Breast epithelium (tissue), 4 donors: ENCODE measurements at regions not wholly inside any gene's neighbourhood (a gene's known extent, or its start where the extent isn't known, plus 50 kb on each side); places are given as distances from the start of the nearest gene placed in this dataset.

ENCODE experiments used
- DNase-seq, 2 donors: peaks; one replicate each; pipeline ENCODE4 v3.0.0-alpha.2; 2019; ENCODE audit warnings: low spot score in 2 of 2
- H3K27ac ChIP-seq, 2 donors: fragments of 200-600 bp; sonication (generic) in 1 of 2; one replicate each; pipeline ENCODE4 v1.5.1; 2016 to 2019; ENCODE audit warnings: mild to moderate bottlenecking in 1 of 2
- H3K27me3 ChIP-seq, 2 donors: fragments of 200-600 bp; sonication (generic) in 1 of 2; one replicate each; pipeline versions ENCODE4 v1.5.1 to v1.6.0; 2017 to 2019; ENCODE audit warnings: control low read depth in 1 of 2, mild to moderate bottlenecking in 1 of 2
- H3K36me3 ChIP-seq: fragments of 200-600 bp; one replicate; pipeline ENCODE4 v1.5.1; 2019
- H3K4me1 ChIP-seq, 2 donors: fragments of 200-600 bp; sonication (generic); one replicate each; pipeline ENCODE4 v1.5.1; 2016 to 2019; ENCODE audit warnings: control low read depth in 1 of 2
- H3K4me3 ChIP-seq, 3 donors: fragments of 200-600 bp; sonication (generic); 1 replicate in 2 of 3; 2 replicates in 1 of 3; pipeline ENCODE4 v1.5.1; 2016 to 2019; ENCODE audit warnings: mild to moderate bottlenecking in 3 of 3, moderate library complexity in 2 of 3
- H3K9me3 ChIP-seq, 2 donors: fragments of 200-600 bp; sonication (generic) in 1 of 2; one replicate each; pipeline ENCODE4 v1.5.1; 2016 to 2019; ENCODE audit warnings: control low read depth in 1 of 2
- POLR2A ChIP-seq: fragments of 450-650 bp; IDR thresholded peaks from one replicate; pipeline ENCODE4 v1.6.1; 2016; ENCODE audit warnings: antibody characterized with exemption, mild to moderate bottlenecking, moderate library complexity
- POLR2AphosphoS5 ChIP-seq, 3 donors: sonication (generic); formaldehyde crosslinking; IDR thresholded peaks; one replicate each; pipeline ENCODE4 v1.6.1; 2017; ENCODE audit warnings: antibody characterized with exemption in 3 of 3
- intact Hi-C: fragments of 100-400 bp; cut with DNase I; formaldehyde crosslinking; loops from one replicate; pipeline ENCODE4 v1.15.1; 2023; ENCODE audit warnings: low total_unique reads
- TF ChIP-seq, protein P1 (sequence below), 3 donors: fragments of 450-650 bp; IDR thresholded peaks; one replicate each; pipeline ENCODE4 v1.5.1; 2016 to 2017; ENCODE audit warnings: antibody characterized with exemption in 3 of 3, mild to moderate bottlenecking in 3 of 3, moderate library complexity in 3 of 3

- no peak for DNase-seq
- H3K4me1 ChIP-seq, result no peaks in the 10 kb centered on the region
- no peaks in the 10 kb centered on the region for H3K27me3 ChIP-seq
- TF ChIP-seq POLR2AphosphoS5 (IDR thresholded peaks at IDR 0.05) (no peak), POLR2A (no peak)
- TF ChIP-seq, protein P1, sequence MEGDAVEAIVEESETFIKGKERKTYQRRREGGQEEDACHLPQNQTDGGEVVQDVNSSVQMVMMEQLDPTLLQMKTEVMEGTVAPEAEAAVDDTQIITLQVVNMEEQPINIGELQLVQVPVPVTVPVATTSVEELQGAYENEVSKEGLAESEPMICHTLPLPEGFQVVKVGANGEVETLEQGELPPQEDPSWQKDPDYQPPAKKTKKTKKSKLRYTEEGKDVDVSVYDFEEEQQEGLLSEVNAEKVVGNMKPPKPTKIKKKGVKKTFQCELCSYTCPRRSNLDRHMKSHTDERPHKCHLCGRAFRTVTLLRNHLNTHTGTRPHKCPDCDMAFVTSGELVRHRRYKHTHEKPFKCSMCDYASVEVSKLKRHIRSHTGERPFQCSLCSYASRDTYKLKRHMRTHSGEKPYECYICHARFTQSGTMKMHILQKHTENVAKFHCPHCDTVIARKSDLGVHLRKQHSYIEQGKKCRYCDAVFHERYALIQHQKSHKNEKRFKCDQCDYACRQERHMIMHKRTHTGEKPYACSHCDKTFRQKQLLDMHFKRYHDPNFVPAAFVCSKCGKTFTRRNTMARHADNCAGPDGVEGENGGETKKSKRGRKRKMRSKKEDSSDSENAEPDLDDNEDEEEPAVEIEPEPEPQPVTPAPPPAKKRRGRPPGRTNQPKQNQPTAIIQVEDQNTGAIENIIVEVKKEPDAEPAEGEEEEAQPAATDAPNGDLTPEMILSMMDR (IDR thresholded peaks at IDR 0.05), result no peak
- H3K27ac ChIP-seq, result no peak overlapping the region
- H3K9me3 ChIP-seq, result no peaks in the 10 kb centered on the region
- H3K4me3 ChIP-seq, result no peak overlapping the region
- intact Hi-C loops, result no loop called here
- H3K36me3 ChIP-seq, result no peaks in the 10 kb centered on the region
These were observed 298.7 kb upstream of the CDH4 start for GRCh38 chr20:60953321-60953720.

- Histone ChIP-seq H3K36me3 (no peaks in the 10 kb centered on the region), H3K4me1 (no peaks in the 10 kb centered on the region), H3K27ac (no peak overlapping the region), H3K9me3 (no peaks in the 10 kb centered on the region), H3K4me3 (no peak overlapping the region), H3K27me3 (no peaks in the 10 kb centered on the region)
- TF ChIP-seq, protein P1 (IDR thresholded peaks at IDR 0.05), result no peak
- no peak for TF ChIP-seq POLR2AphosphoS5 (IDR thresholded peaks at IDR 0.05)
- no peak for TF ChIP-seq POLR2A
- DNase-seq, result no peak
- intact Hi-C loops, result no loop called here
These were observed 296.4 kb upstream of the CDH4 start for GRCh38 chr20:60955706-60956105.

- Histone ChIP-seq H3K27ac (no peak overlapping the region), H3K36me3 (no peaks in the 10 kb centered on the region), H3K9me3 (no peaks in the 10 kb centered on the region), H3K27me3 (no peaks in the 10 kb centered on the region), H3K4me3 (no peak overlapping the region), H3K4me1 (no peaks in the 10 kb centered on the region)
- DNase-seq, result no peak
- intact Hi-C loops, result no loop called here
- TF ChIP-seq, protein P1 (IDR thresholded peaks at IDR 0.05), result no peak
- TF ChIP-seq POLR2AphosphoS5 (IDR thresholded peaks at IDR 0.05), result no peak
- TF ChIP-seq POLR2A, result no peak
These were observed 295.9 kb upstream of the CDH4 start for GRCh38 chr20:60956194-60956593.

- Histone ChIP-seq H3K36me3 (no peaks in the 10 kb centered on the region), H3K4me1 (no peaks in the 10 kb centered on the region), H3K9me3 (no peaks in the 10 kb centered on the region), H3K27ac (no peak overlapping the region), H3K27me3 (no peaks in the 10 kb centered on the region), H3K4me3 (no peak overlapping the region)
- intact Hi-C loops, result no loop called here
- DNase-seq, result no peak
- TF ChIP-seq POLR2AphosphoS5 (IDR thresholded peaks at IDR 0.05) (no peak), POLR2A (no peak)
- TF ChIP-seq, protein P1 (IDR thresholded peaks at IDR 0.05), result no peak
These were observed 294.4 kb upstream of the CDH4 start for GRCh38 chr20:60957621-60958020.

DNA sequence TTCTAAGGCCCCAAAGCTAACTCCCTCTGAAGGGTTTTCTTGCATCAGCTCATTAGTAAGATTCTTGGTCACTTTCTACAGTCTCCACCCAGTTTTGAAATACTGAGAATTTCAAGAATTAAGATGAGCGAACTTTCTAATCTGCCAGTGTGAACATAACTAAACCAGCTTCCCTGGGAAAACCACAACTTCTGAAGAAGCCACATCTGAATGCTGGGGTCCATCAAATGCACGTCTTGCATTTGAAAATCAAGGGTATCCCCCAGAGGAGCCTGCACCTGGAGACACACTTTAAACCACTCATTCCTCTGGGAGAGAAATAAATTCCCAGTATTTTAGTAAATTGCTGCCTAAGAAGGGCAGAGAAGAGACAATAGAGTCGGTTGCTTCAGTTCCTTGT is 292.1 kb upstream of the CDH4 start:
- intact Hi-C loops, result no loop called here
- no peak for DNase-seq
- H3K9me3 ChIP-seq, result no peaks in the 10 kb centered on the region

More for the DNA sequence above, 292.1 kb upstream of the CDH4 start:
- Histone ChIP-seq H3K27ac (no peak overlapping the region), H3K36me3 (no peaks in the 10 kb centered on the region), H3K4me1 (no peaks in the 10 kb centered on the region), H3K4me3 (no peak overlapping the region), H3K27me3 (no peaks in the 10 kb centered on the region)
- TF ChIP-seq POLR2A (no peak), POLR2AphosphoS5 (IDR thresholded peaks at IDR 0.05) (no peak)
- TF ChIP-seq, protein P1 (IDR thresholded peaks at IDR 0.05), result no peak
